Urothelium cell line (cell line): ENCODE measurements at regions not wholly inside any gene's neighbourhood (a gene's known extent, or its start where the extent isn't known, plus 50 kb on each side); places are given as distances from the start of the nearest gene placed in this dataset.

Experiments used
- DNase-seq: peaks from one replicate; pipeline ENCODE4 v3.0.0; 2011; ENCODE audit warnings: low spot score, mixed read lengths
- FAIRE-seq: peaks from 2 replicates; lab custom pipeline; 2011; peaks lifted over from hg19 to GRCh38; lab: Jason Lieb, UNC

DNA sequence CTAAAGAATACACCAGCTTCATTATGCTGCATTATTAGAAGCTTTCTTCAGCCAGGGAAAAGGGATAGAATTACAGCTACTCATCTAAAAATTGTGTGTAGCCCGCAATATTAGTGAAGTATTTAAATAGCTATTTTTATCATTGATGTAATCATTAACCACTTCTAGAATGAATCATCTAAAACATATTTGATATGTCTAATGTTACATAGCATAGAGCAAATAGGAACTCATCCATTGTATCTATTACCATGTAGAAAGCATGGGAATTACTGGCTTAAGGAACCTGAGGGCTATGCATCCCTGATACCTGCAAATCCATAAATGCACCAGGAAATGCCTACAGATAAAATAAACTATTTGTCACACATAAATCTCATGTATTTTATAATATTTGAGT lies 54.5 kb upstream of the VGLL3 start:
- FAIRE-seq (no peak), DNase-seq (no peak)

GRCh38 chr3:87044846-87045245 lies 53.9 kb upstream of the VGLL3 start:
- no peak for FAIRE-seq
- DNase-seq: no peak

GRCh38 chr3:87044409-87044808 lies 53.5 kb upstream of the VGLL3 start:
- no peak for FAIRE-seq
- no peak for DNase-seq

- DNase-seq (no peak), FAIRE-seq (no peak)
These were observed 50.2 kb upstream of the VGLL3 start for GRCh38 chr3:87041191-87041590.
